ENCODE measurements at regions not wholly inside any gene's neighbourhood (a gene's known extent, or its start where the extent isn't known, plus 50 kb on each side); places are given as distances from the start of the nearest gene placed in this dataset.

GRCh38 chr7:85749696-85750453 lies 563.0 kb upstream of the SEMA3D start:
- TF ChIP-seq CTCF (IDR thresholded peaks at IDR 0.05) (no peak), POLR2A (IDR thresholded peaks at IDR 0.05) (no peak)

All from heart left ventricle (tissue), 13 donors.